ENCODE measurements at regions not wholly inside any gene's neighbourhood (a gene's known extent, or its start where the extent isn't known, plus 50 kb on each side); places are given as distances from the start of the nearest gene placed in this dataset.

- no peak for TF ChIP-seq CTCF (IDR thresholded peaks at IDR 0.05)
- no peak for TF ChIP-seq POLR2A (IDR thresholded peaks at IDR 0.05)
Observed at GRCh38 chr4:153950100-153950979, 161.5 kb upstream of the SFRP2 start.
